Brain microvascular endothelial cell (primary cell): ENCODE measurements at regions not wholly inside any gene's neighbourhood (a gene's known extent, or its start where the extent isn't known, plus 50 kb on each side); places are given as distances from the start of the nearest gene placed in this dataset.

Experiments used
- DNase-seq: peaks from one replicate; pipeline ENCODE4 v3.0.0-alpha.2; 2020
- H3K27ac ChIP-seq: fragments of 250-450 bp; sonication (Bioruptor Pico); 2 replicates; pipeline ENCODE4 v1.5.1; 2020; ENCODE audit warnings: mild to moderate bottlenecking, moderate library complexity
- H3K27me3 ChIP-seq: fragments of 250-450 bp; sonication (Bioruptor Pico); replicated peaks from 2 replicates; pipeline ENCODE4 v1.5.1; 2020; ENCODE audit warnings: mild to moderate bottlenecking
- H3K36me3 ChIP-seq: fragments of 250-450 bp; sonication (Bioruptor Pico); replicated peaks from 2 replicates; pipeline ENCODE4 v1.5.1; 2020; ENCODE audit warnings: mild to moderate bottlenecking
- H3K4me3 ChIP-seq: 2 replicates; pipeline ENCODE4 v1.5.1; 2011; ENCODE audit warnings: low read depth, mild to moderate bottlenecking, control low read depth, low read length, moderate library complexity
- in situ Hi-C: cut with HindIII; loops from 2 replicates; pipeline ENCODE4 v1.10.0; 2017; ENCODE audit warnings: low sequenced_read_pairs, low pct_ligation_motif_present
- TF ChIP-seq, protein P1 (sequence below): IDR thresholded peaks from 2 replicates; pipeline ENCODE4 v1.5.1; 2011; ENCODE audit warnings: low read depth, mild to moderate bottlenecking, moderate library complexity, low read length, control low read depth, inconsistent platforms; ENCODE audit errors: missing control alignments

DNA sequence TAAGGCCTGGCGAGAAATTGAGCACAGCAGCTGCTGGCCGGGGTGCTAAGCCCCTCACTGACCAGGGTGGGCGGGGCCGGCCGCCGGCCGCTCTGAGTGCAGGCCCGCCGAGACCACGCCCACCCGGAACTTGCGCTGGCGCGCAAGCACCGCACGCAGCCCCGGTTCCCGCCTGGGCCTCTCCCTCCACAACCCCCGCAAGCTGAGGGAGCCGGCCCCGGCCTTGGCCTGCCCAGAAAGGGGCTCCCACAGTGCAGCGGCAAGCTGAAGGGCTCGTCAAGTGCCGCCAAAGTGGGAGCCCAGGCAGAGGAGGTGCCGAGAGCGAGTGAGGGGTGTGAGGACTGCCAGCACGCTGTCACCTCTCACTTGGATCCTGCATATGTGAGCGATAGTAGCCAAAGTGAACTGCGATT, 251.2 kb downstream of the GJA1 start:
- TF ChIP-seq, protein P1, sequence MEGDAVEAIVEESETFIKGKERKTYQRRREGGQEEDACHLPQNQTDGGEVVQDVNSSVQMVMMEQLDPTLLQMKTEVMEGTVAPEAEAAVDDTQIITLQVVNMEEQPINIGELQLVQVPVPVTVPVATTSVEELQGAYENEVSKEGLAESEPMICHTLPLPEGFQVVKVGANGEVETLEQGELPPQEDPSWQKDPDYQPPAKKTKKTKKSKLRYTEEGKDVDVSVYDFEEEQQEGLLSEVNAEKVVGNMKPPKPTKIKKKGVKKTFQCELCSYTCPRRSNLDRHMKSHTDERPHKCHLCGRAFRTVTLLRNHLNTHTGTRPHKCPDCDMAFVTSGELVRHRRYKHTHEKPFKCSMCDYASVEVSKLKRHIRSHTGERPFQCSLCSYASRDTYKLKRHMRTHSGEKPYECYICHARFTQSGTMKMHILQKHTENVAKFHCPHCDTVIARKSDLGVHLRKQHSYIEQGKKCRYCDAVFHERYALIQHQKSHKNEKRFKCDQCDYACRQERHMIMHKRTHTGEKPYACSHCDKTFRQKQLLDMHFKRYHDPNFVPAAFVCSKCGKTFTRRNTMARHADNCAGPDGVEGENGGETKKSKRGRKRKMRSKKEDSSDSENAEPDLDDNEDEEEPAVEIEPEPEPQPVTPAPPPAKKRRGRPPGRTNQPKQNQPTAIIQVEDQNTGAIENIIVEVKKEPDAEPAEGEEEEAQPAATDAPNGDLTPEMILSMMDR = no peak
- no peak overlapping the region for H3K27ac ChIP-seq
- in situ Hi-C loops = no loop called here
- H3K36me3 ChIP-seq = no peaks in the 10 kb centered on the region
- no peaks in the 10 kb centered on the region for H3K27me3 ChIP-seq
- DNase-seq = no peak
- no peak overlapping the region for H3K4me3 ChIP-seq

DNA sequence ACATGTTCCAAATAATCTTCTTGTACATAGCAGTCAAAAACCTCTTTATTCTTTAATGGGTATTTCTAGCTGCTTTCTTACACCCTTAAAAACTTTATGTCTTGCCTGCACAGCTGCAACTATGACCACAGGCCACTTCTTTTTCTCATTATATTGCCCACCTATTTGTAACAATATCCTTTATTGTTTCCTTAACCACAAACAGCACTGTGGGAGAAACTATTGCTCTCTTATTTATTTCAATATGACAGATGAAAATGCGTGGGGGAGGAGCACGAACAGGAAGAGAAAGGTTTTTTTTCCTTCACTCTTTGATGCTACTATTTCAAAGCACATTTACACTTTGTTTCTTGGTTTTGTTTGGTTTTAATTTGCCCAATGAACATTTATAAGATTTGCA, 253.5 kb downstream of the GJA1 start:
- Histone ChIP-seq H3K4me3 (no peak overlapping the region), H3K36me3 (no peaks in the 10 kb centered on the region), H3K27ac (no peak overlapping the region), H3K27me3 (no peaks in the 10 kb centered on the region)
- no peak for DNase-seq
- in situ Hi-C loops = no loop called here
- TF ChIP-seq, protein P1 = no peak

DNA sequence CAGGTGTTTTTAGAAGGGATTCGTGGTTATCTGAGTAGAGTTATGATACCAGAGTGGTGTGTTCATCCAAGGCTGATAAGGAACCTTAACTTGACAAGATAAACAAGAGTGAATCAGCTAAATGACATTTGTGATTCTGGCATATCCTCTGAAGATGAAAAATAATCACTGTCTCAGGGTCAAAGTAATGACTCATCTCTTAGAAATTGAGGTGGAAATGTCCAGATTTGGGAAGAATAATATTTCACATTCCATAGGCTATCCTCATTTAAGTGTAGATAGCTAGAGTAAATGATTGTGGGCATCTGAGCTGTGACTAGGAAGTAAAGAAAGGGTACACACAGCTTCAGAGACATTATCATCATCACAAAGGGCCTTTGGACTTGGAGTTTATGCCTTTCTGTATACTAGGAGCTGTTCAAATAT, 255.7 kb downstream of the GJA1 start:
- in situ Hi-C loops = no loop called here
- Histone ChIP-seq H3K27me3 (no peaks in the 10 kb centered on the region), H3K4me3 (no peak overlapping the region), H3K36me3 (no peaks in the 10 kb centered on the region), H3K27ac (peak overlapping the region; percentile 53)
- DNase-seq = no peak
- TF ChIP-seq, protein P1 = no peak

GRCh38 chr6:121694389-121694788, 258.9 kb downstream of the GJA1 start:
- no peak overlapping the region for H3K4me3 ChIP-seq
- DNase-seq = peak; percentile 63
- no peaks in the 10 kb centered on the region for H3K27me3 ChIP-seq
- no peaks in the 10 kb centered on the region for H3K36me3 ChIP-seq
- in situ Hi-C loops = no loop called here
- peak overlapping the region; percentile 46 for H3K27ac ChIP-seq
- TF ChIP-seq, protein P1 = no peak

- Histone ChIP-seq H3K4me3 (no peak overlapping the region), H3K36me3 (no peaks in the 10 kb centered on the region), H3K27ac (peak overlapping the region; percentile 46), H3K27me3 (no peaks in the 10 kb centered on the region)
- DNase-seq = peak; percentile 6
- in situ Hi-C loops = no loop called here
- TF ChIP-seq, protein P1 = no peak
These were observed 259.4 kb downstream of the GJA1 start for GRCh38 chr6:121694801-121695251.

DNA sequence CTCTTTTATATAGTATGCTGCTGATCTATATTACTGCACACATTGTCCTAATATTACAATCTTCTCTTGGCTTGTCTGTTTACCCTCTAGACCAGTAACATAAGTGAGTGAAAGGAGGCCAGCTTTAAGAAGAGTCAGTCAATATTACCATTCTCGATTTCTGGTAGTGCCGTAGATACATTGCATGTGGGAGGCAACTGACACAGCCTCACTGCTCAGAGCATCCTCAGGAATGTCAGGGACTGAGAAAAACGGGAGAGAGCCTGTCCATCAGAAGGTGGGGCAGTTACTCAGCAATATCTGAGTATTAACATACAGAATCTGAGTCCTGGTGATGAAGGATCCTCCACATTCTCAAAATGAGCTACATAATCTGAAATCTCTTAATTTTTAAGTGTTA, 259.9 kb downstream of the GJA1 start:
- in situ Hi-C loops = no loop called here
- Histone ChIP-seq H3K27ac (peak overlapping the region; percentile 46), H3K4me3 (no peak overlapping the region), H3K36me3 (no peaks in the 10 kb centered on the region), H3K27me3 (no peaks in the 10 kb centered on the region)
- TF ChIP-seq, protein P1 = no peak
- DNase-seq = peak; percentile 26
